Effector CD8-positive, alpha-beta T cell (primary cell): ENCODE measurements at regions not wholly inside any gene's neighbourhood (a gene's known extent, or its start where the extent isn't known, plus 50 kb on each side); places are given as distances from the start of the nearest gene placed in this dataset.
"Not testable (repeated sequence)": the region's sequence is repeated elsewhere in the genome, so short reads cannot be mapped to it uniquely, and the experiment has no call there.

Source experiments
- DNase-seq: peaks from one replicate; lab custom pipeline; 2025; lab: John Stamatoyannopoulos, UW

DNA sequence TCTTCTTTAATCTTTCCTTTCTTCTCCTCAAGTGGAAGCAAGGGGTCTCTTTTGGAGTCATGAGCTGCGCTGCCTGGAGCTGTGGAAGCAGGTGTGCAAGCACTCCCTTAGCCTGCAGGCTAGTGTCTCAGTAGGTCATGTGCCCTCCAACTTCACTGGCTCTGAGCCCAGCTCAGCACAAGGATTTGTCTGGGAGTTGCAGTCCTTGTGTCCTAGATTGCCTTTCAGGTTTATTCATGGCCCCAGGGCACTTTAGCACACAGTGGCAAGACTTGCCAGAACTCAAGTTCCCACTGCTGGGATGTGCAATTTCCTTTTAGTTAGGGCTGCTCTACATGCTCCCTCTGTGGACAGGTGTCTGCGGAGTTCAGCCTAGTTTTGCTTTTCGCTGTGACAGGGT is 211.7 kb downstream of the LIG4 start:
- DNase-seq: no peak

DNA sequence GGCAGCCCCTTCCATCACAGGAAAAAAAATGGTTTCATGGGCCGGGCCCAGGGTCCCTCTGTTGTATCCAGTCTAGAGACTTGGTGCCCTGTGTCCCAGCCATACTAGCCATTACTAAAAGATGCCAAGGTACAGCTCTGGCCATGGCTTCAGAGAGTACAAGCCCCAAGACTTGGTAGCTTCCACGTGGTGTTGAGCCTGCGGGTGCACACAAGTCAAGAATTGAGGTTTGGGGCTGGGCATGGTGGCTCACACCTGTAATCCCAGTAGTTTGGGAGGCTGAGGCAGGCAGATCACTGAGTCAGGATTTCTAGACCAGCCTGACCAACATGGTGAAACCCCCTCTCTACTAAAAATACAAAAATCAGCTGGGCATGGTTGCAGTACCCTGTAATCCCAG is 214.3 kb downstream of the LIG4 start:
- no peak for DNase-seq

DNA sequence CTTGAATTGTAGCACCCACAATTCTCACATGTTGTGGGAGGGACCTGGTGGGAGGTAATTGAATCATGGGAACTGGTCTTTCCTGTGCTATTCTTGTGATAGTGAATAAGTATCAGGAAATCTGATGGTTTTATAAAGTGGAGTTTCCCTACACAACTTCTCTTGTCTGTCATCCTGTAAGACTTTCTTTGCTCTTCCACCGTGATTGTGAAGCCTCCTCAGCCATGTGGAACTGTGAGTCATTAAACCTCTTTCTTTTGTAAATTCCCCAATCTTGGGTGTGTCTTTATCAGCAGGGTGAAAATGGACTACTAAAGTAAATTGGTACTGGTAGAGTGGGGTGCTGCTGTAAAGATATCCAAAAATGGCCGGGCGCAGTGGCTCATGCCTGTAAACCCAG is 215.6 kb downstream of the LIG4 start:
- no peak for DNase-seq

DNA sequence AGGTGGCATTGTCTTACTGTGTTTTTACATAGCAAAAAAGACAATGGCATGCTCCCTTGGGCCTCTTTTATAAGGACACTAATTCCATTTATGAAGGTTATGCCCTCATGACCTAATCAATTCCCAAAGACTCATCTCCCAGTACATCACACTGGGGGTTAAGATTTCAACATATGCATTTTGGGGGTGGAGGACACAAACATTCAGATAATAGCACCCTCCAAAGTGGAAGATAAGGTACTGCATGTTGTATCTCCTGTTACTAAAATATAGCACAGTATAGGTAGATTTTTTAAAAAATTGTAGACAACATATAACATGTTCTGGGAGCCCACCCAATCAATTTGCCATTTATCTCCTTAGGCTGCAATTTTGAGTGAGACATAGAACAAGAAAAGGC is 221.2 kb downstream of the LIG4 start:
- DNase-seq: no peak

DNA sequence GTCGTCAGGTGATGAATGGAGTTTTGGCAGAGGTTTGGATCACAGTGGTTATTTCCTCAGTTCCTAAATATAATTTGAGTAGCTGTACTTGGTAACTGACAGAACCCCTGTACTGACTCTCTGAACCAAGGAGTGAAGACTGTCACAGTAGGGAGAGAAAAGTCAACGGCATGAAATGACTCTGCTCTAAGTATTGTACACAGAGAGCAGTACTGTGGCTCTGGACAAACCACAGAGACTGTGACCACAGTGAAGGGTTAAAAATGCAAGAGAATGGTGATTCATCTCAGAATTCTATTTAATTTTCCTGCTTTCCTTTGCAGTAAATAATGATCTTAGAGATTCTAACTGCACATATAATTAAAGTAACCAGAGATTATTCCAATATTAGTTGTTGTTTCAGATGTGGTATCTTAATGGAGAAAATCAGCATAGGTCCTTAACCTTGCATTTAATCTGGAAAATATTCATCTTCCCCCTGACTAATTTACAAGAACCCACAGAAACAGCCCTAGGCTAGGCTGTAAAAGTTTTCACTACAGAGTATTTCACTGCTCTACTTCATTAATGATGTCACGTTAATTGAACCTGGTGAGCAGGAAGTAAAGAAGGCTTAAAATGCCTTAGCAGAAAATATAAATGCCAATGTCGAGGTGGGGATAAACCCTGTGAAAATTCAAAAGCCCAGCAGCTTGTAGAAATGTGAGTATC is 221.9 kb downstream of the LIG4 start:
- no peak for DNase-seq

DNA sequence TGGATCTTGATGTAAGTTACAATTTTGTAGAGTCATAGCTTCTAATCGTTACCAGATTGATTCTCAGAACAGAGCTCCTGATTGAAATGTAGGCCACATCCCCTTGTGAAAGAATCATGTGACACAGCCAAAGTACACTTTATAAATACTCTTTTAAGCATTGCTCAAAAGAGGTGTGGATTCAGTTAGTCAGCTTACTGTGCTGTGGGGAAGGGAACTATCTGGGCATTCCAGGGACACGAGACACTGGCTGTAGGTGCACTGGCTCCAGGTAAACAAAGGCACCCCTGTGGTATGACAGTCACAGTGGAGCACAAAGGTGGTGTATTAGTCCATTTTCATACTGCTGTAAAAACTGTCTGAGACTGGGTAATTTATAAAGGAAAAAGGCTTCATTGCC is 222.8 kb downstream of the LIG4 start:
- no peak for DNase-seq

DNA sequence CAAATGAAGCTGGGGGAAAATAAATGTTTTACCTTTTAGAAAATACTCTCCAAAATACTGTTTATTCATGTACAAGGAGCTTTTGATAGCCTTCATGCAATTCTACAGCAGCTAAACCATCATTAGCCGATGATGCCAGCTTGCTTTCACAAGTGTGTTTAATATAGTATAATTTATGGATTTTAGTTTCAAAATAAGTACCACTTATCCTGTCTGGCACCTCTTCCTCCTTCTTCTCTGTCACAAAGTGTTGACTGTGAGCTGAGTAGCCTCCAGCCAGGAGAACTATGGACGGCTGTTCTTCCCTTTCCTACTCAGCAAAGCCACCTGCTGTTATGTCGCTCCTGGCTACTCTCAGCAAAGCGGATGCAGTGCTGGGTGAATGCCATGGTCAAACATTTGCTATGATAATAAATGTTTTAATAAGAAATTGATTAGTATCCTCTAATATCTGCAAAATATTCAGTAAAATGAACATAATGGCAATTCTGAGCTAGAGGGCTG is 238.2 kb downstream of the LIG4 start:
- DNase-seq: no peak

DNA sequence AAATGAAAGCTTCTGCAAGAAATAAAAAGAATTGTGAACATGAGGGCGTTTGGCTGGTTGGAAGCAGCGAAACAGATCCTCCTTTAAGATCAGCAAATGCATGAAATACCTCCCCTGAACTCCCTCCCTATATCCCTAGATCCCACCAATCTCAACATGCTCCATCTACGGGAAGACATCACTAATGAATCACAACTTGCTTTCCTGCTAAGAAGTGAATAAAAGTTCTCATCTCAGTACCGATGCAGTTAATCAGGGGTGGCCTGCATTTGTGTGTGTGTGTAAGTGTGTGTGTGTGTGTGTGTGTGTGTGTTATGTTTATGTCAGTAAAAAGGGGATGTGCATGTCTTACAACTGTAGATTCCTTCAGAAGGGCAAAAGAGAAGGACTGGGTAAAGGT is 238.7 kb downstream of the LIG4 start:
- DNase-seq: no peak

DNA sequence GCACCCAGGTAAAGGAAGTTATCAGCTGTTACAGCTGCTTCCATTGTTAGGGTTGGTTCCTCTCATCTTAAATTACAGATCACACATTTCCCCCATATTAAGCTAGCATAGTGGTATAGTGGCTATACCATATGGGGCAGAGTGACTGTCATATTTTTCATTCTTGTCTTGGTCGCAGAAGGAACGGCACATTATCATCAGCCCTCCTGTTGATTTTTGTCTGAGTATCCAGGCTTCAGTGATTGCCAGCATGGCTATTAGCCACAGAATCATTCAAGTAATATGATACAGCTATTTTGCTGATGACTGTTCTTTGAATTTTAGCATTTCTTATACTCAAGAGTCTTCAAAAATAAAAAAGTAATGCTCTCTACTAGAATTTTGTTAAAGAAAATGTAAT is 240.9 kb downstream of the LIG4 start:
- no peak for DNase-seq

DNA sequence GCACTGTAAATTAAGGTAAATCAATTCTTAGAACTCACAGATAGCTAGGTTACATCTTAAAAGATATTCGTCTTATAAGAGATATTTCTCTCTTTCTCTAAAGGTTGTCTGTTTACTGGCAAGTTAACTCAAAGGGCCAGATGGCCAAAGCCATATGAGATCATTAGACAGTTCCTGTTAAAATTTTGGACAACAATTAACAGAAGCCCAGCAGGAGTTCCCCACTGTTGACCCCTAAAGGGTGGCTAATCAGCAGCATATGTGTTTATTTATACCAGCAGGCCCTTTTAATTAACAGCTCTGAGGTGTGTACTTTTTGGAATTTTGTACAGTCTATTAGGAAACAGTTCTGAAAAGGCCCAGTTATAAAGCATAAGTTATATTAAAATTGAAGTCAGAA is 245.8 kb downstream of the LIG4 start:
- DNase-seq: no peak

DNA sequence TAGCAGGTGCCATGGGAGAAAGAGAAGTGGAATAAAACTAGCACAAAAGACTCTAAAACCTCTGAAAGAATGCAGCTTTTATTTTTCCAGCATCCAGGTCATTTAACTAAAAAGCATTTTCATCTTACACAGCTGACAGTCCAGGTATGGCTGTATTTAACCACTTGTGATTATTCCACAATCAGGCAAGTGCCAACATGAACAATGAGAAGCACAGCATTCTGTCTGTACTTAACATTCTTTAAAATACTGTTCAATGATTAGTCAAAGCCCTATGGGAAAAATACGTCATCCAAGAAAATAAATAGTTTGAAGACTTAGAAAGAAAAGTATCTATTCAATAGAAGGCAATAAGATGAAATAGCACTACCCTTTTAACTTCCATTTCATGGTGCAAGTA is 246.9 kb downstream of the LIG4 start:
- no peak for DNase-seq

DNA sequence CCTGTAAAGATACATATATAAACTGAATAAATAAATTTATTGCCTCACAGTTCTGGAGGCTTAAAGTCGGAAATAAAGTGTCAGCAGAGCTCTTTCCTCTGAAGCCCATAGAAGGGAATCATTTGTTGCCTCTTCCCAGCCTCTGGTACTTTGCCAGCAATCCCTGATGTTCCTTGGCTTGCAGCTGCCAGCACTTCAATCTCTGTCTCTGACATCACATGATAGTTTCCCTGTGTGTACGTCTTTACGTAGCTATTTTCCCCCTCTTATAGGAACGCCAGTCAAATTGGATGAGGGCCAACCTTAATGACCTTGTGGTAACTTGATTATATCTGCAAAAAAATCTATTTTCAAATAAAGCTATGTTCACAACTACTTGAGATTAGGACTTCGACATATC is 250.9 kb downstream of the LIG4 start:
- no peak for DNase-seq

DNA sequence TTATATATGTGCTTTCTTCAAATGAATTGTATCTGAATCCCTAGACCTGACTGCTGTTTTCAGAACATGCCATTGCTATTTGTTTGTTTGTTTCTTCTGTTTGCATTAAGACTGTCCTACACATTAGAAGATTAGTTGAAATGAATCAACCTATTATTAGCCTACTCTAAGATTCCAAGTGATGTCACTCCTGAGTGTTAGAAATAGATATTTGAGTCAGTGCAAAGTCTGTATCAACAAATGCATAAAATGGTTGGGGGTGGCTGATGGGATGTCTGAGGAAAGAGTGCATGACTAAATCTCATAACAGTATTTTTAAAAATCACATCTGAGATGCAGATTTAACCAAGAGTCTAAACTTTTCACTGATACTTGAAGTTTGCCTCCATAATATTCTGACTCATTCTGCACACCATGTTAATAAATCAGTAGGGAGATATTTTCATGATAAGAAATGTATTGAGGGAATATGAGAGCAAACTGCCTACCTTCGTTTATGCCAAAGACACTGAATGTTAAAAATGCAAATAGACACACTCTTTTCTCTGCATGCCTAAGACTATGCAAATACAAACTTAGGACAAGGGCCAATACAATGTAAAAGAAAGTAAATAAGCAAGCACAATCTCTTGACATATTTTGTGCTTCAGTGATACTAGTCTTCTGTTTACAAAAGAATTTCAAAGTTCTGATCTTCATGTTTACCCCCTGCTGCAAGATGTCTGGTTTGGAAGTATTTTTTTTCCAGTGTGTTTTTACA is 253.3 kb downstream of the LIG4 start:
- DNase-seq: no peak

DNA sequence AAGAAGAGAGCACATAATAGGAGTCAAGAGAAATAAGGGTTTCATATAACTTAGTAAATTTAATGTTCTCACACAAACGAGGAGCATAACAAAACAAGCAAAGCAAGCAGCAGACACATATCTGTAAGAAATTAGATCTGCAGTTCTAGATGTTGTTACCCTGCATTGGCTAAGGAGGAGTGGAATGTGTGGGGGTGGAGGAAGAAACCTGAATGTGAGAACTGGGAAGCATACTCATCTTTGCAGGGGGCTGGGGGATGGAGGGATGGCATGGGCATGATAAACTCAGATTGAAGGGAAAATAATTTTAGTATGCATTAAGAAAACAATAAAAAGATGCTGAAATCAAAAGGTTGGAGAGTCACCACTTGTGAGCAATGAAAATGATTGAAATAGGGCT is 255.0 kb downstream of the LIG4 start:
- no peak for DNase-seq

DNA sequence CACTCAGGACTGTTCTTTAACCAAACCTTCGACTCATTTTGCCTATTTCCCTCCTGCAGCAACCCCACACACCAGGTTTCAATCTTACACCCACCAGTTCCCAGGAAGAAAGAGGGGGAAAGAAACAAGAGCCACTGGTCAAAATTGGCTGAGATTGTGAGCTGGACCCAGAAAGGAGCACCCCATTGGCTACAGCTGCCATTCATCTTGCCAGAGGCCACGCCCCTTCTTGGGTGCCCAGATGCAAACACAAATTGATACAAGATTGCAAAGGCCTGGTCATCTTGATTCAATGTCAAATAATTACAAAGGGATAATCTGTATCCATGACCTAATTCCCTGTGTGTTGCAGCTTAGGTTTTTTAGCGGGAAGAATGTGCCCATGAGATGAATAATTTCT is 258.4 kb downstream of the LIG4 start:
- DNase-seq: no peak

DNA sequence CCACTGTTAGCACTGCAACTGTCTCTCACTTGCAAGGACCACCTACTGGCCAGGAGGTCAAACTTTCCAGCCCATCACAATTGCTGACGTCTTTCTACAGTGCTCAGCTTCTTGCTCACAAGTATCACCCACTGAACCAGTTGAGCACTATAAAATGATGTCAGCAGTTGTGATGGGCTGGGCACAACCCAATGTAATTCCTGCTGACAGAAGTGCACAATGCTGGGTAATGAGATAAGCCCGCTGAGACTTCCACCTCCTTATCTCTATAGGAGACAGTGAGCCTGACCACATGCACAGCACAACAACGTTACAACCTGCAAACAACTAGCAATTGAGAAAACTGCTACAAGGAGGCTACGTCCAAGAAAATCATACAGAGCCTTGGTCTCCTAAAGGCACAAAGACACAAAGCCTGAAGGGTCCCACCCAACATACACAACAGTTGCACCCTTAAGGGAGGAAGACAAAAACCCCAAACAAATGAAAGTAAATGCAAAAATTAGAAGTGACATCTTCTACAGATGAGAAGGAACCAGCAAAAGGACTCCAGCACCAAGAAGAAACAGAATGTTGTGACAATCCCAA is 273.2 kb downstream of the LIG4 start:
- DNase-seq: no peak

DNA sequence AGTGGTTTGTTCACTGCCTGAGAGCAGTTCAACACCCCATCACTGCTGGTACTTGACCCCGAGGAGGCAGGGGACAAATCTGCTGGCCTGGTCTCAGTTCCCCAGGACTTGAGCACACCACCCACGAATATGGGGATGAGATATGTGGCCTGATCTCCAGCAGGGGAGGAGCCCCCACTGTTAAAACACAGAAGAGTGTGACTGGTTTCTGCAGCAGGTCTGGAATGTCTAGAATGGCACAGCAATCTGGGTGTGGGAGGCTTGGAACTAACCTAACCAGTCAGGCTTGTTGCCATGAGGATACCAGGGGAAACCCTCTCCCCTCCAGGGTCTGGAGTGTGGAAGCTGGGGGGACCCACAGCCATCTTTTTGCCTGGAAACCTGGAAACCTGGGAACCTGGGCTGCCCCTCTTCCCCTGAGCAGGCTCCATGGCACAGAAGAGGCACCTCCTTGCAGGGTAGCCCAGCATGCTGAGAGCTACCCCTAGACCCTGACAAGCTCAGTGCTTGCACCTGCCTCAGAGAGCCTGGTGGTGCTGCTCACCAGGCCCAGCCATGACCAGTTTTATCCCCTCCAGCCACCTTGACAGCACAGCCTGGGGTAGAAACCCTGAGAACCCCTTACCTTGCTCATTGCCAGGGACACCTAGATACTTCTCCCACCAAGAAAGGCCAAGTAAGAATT is 273.8 kb downstream of the LIG4 start:
- DNase-seq: no peak

DNA sequence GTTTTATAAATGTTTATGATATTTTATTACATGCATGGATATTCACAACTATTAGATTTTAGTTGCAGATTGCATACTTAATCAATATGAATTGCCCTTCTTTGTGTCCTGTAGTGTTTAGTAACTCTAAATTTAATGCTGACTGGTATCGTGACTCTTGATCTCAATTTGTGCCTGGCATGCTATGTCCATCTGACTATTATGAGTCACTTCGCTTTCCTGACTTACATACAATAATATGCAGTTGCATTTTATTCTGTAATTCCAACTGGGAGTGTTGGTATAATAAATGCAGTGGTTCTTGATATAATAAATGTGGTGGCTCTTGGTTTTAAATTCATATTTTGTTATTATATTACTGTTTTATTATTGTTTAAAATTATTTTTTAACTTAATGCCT is 277.5 kb downstream of the LIG4 start:
- no peak for DNase-seq

DNA sequence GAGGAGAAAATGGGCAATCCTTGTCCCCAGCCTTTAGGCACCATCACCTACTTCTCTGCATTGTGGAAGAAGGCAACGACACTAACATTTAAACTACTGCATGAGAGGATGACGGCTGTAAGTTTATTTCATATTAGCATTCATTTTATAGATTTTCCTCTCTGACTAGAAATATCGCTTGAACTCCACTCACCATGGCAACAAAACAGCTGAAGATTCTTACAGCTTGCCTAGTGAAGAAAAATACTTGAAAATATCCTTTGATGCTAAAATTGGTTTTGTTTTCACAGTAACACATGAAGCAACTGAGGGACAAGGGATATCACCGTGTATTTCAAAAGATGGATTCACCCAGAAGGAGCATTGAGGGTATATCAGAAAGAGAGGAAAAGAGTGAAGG is 284.3 kb downstream of the LIG4 start:
- DNase-seq: no peak

DNA sequence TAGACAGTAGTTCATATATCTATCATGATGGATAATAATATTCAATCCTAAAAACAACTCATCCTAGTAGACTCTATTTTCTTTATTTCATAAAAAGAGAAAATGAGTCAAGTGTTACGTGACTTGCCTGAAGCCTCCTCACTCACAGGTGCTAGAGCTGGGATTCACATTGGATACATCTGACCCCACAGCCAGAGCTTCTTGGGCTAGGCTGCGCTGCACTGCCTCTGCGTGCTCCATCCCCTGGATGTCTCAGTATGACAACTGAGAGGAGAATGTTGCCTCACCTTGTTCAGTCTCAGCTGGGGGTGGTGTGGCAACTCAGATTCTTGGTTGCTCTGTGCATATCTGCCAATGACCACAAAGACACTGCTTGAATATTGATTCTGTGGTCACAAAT is 286.6 kb downstream of the LIG4 start:
- DNase-seq: no peak

DNA sequence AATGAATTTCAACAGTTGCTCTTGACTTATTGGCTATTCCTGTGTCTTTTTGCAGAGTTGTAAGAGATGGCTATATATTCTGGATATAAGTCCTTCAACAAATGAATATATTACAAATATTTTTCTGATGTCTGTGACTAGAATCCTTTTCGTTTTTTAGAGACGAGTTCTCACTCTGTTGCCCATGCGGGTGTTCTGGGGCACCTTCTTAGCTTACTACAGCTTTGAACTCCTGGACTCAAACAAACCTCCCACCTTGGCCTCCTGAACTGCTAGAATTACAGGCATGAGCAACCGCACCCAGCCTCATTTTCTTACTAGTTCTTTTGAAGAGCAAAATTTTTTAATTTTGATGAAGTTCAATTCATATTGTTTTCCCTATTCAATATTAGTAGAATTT is 287.8 kb downstream of the LIG4 start:
- no peak for DNase-seq

DNA sequence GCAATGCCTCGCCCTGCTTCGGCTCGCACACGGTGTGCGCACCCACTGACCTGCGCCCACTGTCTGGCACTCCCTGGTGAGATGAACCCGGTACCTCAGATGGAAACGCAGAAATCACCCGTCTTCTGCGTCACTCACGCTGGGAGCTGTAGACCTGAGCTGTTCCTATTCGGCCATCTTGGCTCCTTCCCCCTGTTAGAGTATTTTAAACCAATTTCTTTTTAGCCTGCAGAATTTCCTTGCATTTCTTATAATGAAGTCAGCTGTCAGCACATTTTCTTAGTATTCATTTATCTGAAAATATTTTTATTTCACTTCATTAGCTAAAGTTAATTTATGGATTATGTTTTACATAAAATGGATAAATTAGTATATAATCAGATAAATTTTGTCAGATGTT is 288.8 kb downstream of the LIG4 start:
- not testable (repeated sequence) for DNase-seq

DNA sequence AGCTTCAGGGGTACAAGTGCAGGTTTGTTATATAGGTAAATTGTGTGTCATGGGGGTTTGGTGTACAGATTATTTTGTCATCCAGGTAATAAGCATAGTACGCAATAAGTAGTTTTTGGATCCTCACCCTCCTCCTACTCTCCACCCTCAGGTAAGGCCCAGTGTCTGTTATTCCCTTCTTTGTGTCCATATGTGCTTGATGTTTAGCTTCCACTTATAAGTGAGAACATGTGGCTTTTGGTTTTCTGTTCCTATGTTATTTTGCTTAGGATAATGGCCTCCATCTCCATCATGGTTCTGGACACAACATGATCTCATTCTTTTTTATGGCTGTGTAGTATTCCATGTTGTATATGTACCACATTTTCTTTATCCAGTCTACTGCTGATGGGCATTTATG is 298.4 kb downstream of the LIG4 start:
- DNase-seq: not testable (repeated sequence)
